GM18498 (cell line): ENCODE measurements at regions not wholly inside any gene's neighbourhood (a gene's known extent, or its start where the extent isn't known, plus 50 kb on each side); places are given as distances from the start of the nearest gene placed in this dataset.
"Not testable (repeated sequence)": the region's sequence is repeated elsewhere in the genome, so short reads cannot be mapped to it uniquely, and the experiment has no call there.

Experiments used
- ATAC-seq: cut with Tn5 transposase; IDR thresholded peaks from one replicate; pipeline ENCODE4 v1.9.1; 2021; ENCODE audit warnings: mild to moderate bottlenecking, moderate library complexity; ENCODE audit not compliant: unreplicated experiment

DNA sequence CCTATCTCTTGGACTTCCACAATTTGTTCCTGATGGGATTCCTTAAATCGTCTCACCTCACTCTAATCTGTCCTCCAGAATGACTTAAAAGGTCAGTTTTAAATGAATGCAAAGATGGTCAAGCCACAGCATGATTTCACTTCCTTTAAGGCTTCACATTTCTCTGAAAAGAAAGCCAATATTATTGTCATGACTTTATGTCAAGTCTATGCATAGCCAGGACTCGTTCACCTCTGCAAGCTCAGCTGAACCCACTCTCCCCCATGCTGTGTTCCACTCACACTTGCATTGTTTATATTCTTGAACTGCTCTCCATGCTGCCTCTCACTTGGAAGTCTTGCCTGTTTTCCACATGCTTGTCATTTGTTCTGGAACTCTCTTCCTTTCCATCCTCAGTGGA is 298.4 kb upstream of the MMADHC start:
- ATAC-seq = no peak

DNA sequence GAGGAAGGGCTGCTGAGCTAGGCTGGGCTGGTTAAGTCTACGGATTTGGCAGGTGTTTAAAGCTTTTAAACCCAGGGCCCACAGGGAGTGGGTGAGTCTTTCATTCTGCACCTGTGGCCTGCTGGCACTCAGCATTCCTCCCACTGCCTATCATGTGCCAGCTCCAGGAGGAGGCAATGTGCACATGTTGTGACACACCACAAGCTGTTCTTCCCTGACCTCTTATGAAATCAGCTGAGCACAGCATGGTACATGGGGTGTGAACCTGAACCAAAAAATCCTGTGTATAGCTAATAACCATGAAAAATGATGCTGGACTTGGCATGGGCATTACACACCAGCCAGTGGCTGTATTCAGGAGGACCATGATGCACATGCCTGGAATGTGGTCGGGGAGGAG is 297.9 kb upstream of the MMADHC start:
- ATAC-seq = no peak

DNA sequence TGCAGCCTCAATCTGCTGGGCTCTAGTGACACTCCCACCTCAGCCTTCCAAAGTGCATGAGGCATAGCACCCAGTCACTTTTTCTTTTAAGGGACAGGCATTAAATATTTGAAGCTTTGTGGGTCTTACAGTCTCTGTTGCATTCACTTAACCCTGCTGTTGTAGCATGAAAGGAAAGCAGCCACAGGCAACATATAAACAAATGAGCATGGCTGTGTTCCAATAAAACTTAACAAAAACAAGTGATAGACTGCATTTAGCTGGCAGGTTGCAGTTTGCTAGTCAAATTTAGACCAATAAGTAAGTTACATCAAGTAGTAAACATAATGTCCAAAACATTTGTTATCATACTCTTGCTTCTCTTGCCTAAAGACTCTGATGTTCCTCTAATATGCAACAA is 297.3 kb upstream of the MMADHC start:
- no peak for ATAC-seq

DNA sequence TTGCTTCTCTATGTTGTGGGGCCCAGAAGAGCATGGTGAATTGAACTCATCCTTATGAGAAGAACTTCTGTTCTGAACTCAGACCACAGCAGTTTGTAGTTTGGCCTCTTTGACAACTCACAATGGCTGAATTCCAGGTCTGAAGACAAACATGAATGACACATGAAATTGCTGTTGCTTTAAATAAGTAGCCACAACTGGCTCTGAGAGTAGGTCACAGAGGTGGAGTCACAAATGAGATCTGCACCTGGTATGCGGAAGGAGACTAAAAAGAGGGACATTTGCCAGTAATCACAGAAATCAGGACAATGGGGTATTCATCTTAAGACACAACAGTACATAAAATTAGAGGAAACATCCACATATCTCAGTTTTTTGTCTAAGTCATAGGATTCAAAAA is 290.3 kb upstream of the MMADHC start:
- ATAC-seq = no peak

DNA sequence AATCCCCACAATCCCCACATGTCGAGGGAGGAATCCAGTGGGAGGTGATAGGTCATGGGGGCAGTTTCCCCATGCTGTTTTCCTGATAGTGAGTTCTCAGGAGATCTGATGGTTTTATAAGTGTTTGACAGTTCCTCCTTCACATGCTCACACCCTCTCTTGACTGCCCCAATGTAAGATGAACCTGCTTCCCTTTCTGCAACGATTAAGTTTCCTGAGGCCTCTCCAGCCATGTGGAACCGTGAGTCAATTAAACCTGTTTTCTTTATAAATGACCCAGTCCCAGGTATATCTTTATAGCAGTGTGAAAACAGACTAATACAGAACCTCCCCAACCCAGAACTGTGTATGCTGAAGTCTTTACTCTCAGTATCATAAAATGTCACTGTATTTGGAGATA is 289.5 kb upstream of the MMADHC start:
- no peak for ATAC-seq

DNA sequence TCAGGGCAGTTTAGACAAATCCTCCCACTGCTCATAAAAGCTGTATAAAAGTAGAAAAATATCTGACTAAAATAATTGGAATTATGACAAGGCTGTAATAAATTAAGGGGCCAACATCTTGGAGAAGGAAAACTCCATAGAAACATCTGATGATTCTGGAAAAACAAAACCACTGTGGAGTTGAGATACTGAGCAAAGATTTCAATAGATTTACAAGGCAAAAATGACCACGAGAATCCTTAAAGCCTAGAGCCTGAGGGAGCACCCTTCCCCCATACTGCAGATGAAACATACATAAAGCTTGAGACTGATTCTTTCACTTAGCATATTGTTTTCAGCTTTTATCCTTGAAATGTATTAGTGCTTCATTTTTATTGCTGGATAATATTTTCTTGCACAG is 286.4 kb upstream of the MMADHC start:
- ATAC-seq = no peak

DNA sequence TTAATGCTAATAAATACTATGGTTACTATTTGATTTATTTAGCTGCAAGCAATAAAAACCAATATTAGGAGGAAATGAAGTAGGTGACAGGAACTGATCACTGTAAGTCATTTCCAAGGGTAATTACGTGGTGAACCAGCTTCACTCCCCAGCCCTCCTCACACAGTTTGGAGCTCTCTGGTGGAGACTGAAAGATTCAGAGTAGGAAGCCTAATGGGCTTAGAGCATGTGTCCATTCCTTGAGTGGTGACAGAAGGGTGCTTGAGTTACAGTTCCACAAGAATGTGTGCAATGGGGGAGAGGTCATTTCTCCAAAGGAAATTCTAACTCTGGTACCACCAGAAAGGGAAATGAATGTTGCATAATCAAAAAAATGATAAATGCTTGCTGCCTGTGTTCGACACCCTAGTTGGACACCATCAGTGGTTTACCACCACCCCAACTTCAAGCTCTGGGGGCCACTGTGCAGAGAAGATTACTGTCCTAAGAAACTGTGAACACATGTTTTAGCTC is 285.1 kb upstream of the MMADHC start:
- ATAC-seq = no peak

DNA sequence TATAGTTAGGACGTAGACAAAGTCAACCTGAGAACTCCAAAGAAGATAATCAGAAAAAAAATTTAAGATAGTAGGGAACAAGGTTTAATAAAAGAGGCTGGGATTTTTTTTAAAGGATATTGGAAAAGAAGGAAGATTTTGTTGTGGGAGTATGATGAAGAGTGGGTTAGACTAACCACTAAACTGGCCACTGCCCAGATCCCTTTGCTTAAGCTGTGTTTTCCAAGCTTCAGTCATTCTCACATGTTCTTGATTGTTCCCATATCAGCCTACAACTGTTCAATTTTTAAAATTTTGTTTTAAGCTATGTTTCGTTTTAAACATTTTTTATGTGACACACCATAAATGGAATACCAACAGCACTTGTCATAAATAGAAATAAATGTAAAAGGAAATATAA is 284.5 kb upstream of the MMADHC start:
- ATAC-seq = no peak

DNA sequence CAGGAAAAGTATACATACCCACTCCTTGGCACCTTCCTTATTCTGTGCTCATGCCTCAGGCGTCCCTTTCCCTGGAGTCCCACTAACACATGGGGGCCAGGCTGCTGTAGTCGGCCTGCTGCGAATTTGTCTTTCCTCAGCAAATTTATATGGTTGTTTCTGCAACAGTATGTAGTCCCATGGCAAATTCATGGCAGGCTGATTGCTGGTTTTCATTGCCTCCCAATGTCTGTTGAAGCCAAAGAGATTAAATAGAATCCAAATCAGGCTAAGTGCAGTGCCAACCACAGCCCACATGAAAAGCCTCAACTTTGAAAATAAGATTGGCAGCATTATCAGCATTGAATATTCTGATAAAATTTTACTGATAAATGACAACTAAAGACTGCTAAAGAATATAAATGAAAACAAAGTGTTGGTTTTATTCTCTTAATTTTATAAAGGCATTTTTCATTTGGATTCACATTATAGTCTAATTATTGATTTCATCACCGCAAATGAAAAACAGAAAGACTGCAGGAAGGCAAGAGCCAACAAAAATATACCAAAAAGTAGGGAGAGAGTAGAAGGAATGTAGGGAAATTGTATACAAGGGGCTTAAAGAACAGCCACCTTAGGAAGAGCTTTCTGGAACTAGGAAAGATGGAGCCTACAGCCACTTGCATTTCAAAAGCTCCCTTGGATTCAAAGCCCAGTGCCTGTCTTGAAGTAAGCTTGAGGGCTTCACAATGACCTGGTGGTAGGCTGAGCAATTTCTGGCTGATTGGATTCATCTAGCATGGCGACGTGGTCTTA is 283.7 kb upstream of the MMADHC start:
- no peak for ATAC-seq

DNA sequence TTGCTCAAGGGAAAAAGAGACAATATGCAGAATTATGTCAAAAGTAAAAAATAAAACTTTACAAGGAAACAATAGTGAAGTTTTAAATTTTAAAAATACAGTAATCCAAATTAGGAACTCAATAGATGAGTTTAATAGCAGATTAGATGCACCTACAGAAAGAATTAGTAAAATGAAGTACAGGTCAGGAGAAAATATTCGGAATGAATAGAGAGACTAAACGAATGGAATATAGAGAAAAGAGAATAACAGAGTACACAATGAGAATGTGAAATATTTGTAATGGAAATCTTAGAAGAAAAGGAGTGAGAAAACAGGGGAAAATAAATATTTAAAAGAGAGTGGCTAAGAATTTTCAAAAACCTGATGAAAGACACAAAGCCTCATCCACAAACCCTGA is 275.7 kb upstream of the MMADHC start:
- no peak for ATAC-seq

DNA sequence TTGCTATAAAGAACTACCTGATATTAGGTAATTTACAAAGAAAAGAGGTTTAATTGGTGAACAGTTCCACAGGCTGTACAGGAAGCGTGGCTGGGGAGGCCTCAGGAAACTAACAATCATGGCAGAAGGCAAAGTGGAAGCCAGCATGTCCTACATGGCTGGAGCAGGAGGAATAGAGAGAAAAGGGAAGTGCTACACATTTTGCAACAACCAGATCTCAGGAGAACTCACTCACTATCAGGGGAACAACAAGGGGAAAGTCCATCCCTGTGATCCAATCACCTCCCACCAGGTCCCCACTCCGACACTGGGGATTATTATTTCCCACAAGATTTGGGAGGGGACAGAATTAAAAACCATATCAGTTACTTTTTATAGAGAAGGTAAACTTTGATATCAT is 273.5 kb upstream of the MMADHC start:
- no peak for ATAC-seq

DNA sequence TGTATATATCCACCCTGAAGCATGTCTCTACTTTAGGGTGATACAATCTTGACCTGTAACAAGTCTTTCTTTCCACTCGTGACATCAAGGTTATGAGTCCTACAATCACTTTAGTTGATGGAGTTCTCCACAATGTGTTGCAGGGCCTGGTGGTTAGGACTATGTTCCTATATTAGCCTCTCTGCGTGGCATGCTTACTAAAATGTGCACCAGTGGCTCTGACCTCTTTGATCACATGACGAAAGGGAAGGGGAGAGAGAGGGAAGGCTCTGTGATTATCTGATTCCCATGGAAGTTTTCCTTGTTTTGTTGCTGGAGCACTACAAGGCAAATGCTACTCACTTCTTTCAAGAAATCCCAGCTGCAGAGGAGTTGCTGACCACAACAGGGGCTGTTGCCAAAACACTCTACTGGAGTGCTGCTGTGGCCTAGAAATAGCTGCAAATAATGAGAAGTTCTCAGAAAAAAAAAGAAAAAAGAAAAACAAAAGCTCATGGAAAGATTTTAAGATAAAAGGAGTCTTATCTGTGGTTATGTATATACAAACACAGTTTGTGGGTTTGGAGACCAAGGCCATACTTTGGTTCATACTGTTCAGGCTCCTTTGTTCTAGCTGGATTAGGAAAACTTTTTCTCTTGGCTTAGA is 272.8 kb upstream of the MMADHC start:
- no peak for ATAC-seq

DNA sequence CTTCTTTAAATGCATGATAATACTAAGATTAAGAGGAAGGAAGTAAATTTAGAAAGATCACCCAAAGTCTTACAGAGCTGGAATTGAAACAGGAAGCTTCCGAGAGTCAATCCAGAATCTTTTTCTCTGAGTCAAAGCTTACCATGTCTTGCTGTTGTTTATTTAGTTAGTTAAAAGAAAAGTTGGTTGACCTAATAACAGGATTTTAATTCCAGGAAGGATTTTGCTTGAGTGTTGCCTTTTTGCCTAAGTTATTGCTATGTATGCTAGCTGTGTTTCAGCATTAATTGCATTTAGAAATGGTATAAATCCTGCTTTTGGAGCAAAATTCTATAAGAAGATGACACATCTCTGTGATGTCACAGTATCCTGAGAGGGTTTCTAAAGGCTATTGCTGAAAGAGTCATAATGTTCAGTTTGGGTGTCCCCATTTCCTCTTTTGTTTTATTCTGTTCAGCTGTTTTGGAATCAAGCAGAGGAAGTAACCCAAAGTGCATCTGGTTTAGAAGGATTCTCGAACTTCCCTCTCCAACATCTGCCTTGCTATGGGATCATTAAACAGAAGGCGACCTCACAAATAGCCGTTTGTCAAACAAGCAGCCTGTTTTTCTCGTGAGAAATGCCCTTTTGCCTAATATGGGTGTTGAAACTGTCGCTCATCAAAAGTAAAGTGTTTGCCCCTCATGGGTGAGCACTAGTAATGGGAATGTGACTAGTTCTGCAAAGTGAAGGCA is 271.5 kb upstream of the MMADHC start:
- no peak for ATAC-seq

DNA sequence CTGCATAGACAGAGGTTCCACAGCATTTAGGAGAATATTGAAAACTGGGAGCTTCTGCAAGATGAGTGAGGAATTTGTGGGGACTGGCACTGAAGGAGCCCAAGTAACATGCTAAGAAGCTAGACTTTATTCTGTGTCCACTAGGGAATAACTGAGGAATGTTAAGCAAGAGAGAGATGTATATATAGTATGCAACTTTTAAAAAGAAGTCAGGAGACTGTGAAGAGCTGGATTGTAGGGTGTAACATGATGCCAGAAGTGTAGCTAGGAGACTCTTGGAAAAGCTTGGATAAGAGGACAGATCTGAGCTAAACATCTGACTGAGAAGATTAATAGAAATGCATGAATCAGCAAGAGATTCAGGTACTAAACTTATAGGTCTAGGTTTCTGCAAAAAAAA is 270.6 kb upstream of the MMADHC start:
- ATAC-seq = no peak

DNA sequence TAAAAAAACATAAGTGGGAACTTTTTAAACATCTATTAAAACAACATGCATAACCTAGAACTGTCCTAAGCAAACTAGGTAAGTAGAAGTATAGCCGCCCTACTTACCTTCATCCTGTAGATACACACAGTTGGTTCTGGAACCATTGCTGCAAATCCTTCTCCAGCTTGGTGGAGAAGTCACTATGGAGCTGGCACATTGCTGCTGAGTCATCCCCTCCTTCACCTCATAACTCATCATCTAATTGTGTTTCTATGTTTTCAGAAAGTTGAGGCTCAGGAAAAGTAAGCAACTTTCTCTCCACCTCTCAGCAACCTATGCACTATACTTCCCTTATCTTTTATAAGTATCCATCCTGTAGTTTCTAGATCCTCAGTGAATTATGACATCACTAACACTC is 269.8 kb upstream of the MMADHC start:
- ATAC-seq = no peak

DNA sequence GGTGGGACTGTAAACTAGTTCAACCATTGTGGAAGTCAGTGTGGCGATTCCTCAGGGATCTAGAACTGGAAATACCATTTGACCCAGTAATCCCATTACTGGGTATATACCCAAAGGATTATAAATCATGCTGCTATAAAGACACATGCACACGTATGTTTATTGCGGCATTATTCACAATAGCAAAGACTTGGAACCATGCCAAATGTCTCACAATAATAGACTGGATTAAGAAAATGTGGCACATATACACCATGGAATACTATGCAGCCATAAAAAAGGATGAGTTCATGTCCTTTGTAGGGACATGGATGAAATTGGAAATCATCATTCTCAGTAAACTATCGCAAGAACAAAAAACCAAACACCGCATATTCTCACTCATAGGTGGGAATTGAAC is 268.3 kb upstream of the MMADHC start:
- not testable (repeated sequence) for ATAC-seq

DNA sequence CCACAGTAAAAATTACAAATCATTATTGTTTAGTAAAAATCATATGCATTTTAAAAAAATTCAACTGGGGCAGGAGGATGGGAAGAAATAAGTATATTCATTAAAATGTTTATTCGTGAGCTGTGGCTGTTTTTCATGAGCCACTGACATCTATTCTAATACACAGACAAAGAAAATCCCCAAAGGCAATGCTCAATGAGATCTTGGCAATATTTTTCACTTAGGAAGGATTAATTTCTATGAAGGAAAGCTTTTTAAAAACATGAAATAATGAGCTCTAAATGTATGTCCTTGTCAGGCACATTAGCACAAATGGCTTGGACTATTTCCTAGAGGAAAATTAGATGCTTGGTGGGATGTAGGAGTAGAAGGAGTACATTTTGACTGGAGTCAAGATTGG is 262.0 kb upstream of the MMADHC start:
- ATAC-seq = no peak

DNA sequence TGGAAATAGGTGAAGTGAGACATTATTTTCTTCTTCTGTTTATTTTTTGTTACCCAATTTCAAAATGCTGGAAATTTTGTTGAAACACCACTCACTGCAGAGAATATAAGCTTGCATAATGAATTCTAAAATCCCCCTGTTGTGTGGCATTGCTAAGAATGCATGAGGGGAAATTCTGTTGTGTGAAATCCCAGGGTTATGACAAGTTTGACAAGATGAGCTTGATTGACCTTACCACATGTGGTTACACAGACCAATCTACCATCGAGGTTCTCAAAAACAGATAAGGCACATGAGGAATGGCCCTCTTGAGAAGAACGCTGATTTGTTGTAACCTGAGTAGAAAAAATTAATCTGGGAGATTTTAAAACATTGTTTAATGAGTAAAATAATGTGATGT is 261.6 kb upstream of the MMADHC start:
- ATAC-seq = no peak

DNA sequence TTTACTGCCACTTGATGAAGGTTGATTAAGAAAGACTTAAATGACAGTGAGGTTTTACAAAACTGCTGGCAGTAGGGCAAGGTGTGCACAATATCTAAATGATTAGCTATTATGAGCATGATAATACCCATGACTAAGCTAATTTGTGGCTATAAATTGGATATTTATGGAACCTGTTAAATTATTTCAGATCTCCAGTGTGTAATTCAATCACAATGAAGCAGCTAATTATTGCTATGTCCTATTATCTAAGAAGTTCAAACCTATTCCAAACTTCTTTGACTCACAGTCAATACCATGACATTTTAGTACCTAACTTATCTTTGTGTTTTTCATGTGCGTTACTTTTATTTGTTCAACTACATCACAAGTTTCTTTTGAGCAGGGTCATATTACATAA is 253.8 kb upstream of the MMADHC start:
- no peak for ATAC-seq

DNA sequence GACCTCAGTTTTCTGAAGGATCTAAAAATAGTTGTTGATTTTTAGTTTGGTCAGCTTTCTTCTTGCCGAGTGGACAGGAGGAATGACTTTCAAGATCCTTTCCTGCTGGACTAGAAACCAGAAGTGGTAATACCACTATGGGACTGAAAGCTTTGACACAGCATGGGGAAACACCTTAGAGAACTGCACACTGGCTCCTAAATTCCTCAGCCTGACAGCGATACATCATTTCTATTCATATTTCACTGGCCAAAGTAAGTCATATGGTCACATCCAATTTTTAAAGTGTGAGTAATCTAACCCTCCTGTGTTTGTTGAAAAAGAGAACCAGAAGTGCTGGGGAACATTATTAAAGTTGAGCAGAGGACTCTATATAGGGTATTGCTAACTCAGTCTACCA is 244.7 kb upstream of the MMADHC start:
- ATAC-seq = no peak

DNA sequence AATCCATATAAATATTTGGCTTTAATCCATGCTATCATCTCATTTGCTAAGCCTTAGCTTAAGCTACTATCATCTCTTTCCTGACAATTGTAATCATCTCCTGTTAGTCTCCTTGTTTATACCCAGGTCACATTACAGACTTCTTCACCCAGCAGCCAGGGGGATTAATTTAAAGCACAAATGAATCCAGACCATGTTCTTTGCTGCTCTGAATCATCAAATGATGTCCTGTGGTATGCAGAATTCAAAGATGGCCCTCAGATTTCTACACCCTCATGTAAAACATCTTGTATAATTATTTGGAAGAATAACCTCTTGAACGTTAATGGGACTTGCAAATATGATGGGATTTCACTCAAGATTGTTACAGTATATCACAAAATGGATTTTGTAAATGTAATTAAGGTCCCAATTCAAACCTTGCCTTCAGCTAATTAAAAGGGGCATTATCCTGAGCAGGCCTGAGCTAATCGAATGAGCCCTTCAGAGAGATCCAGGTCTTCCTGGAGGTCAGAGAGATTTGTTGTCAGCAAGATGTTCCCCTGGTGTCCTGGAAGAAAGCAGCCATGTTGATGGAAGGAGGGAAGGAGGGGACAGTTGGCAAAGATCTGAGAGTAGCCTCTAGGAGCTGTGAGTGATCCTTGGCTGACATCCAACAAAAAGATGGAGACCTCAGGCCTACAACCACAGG is 241.1 kb upstream of the MMADHC start:
- ATAC-seq = no peak
